NB4 (cell line): ENCODE measurements at regions not wholly inside any gene's neighbourhood (a gene's known extent, or its start where the extent isn't known, plus 50 kb on each side); places are given as distances from the start of the nearest gene placed in this dataset.

Experiments
- CTCF ChIP-seq: IDR thresholded peaks from one replicate; pipeline ENCODE4 v1.5.1; 2012; ENCODE audit warnings: low read depth, low read length
- MAX ChIP-seq: IDR thresholded peaks from 2 replicates; pipeline ENCODE4 v1.6.1; 2011; ENCODE audit warnings: low read depth, low read length
- POLR2A ChIP-seq: IDR thresholded peaks from 2 replicates; pipeline ENCODE4 v1.6.1; 2011; ENCODE audit warnings: mild to moderate bottlenecking; ENCODE audit not compliant: insufficient read length; ENCODE audit errors: extremely low read depth

- TF ChIP-seq CTCF (no peak), POLR2A (no peak), MAX (no peak)
These were observed 221.8 kb downstream of the SPP2 start for GRCh38 chr2:234272069-234272850.
